RWPE2 (cell line): ENCODE measurements at regions not wholly inside any gene's neighbourhood (a gene's known extent, or its start where the extent isn't known, plus 50 kb on each side); places are given as distances from the start of the nearest gene placed in this dataset.

Experiments used
- ATAC-seq: fragments of 200-7000 bp; cut with Tn5 transposase; 3 replicates; pipeline ENCODE4 v1.9.1; 2021; ENCODE audit warnings: low read depth
- DNase-seq: peaks from one replicate; pipeline ENCODE4 v3.0.0-alpha.2; 2020; ENCODE audit warnings: low spot score
- H3K27ac ChIP-seq: fragments of 450-650 bp; 2 replicates; pipeline ENCODE4 v1.5.1; 2017; ENCODE audit warnings: mild to moderate bottlenecking; ENCODE audit not compliant: poor library complexity, severe bottlenecking
- H3K27me3 ChIP-seq: fragments of 250-450 bp; sonication (Bioruptor Pico); 2 replicates; pipeline ENCODE4 v1.5.1; 2021; ENCODE audit warnings: mild to moderate bottlenecking, moderate library complexity; ENCODE audit not compliant: insufficient read depth, poor library complexity, severe bottlenecking
- H3K36me3 ChIP-seq: fragments of 250-450 bp; sonication (Bioruptor Pico); 2 replicates; pipeline ENCODE4 v1.5.1; 2020; ENCODE audit warnings: low read depth, mild to moderate bottlenecking, moderate library complexity
- H3K4me1 ChIP-seq: fragments of 250-450 bp; sonication (Bioruptor Pico); 2 replicates; pipeline ENCODE4 v1.5.1; 2021; ENCODE audit warnings: mild to moderate bottlenecking, moderate library complexity; ENCODE audit not compliant: insufficient read depth, poor library complexity, severe bottlenecking
- H3K4me3 ChIP-seq: fragments of 250-450 bp; sonication (Bioruptor Pico); 2 replicates; pipeline ENCODE4 v1.5.1; 2021; ENCODE audit warnings: mild to moderate bottlenecking, moderate library complexity; ENCODE audit not compliant: severe bottlenecking
- H3K9me3 ChIP-seq: fragments of 250-450 bp; sonication (Bioruptor Pico); 2 replicates; pipeline ENCODE4 v1.5.1; 2021; ENCODE audit warnings: mild to moderate bottlenecking, moderate library complexity; ENCODE audit not compliant: severe bottlenecking
- TF ChIP-seq, protein P1 (sequence below): fragments of 450-650 bp; IDR thresholded peaks from one replicate; pipeline ENCODE4 v1.5.1; 2017; ENCODE audit warnings: mild to moderate bottlenecking, moderate library complexity; ENCODE audit not compliant: poor library complexity, severe bottlenecking

GRCh38 chr21:27596196-27596595 is 629.3 kb upstream of the ADAMTS5 start:
- no peaks in the 10 kb centered on the region for H3K27me3 ChIP-seq
- no peak overlapping the region for H3K27ac ChIP-seq
- H3K4me1 ChIP-seq, result no peaks in the 10 kb centered on the region
- H3K36me3 ChIP-seq, result no peaks in the 10 kb centered on the region
- DNase-seq, result no peak
- no peak overlapping the region for H3K4me3 ChIP-seq
- TF ChIP-seq, protein P1, sequence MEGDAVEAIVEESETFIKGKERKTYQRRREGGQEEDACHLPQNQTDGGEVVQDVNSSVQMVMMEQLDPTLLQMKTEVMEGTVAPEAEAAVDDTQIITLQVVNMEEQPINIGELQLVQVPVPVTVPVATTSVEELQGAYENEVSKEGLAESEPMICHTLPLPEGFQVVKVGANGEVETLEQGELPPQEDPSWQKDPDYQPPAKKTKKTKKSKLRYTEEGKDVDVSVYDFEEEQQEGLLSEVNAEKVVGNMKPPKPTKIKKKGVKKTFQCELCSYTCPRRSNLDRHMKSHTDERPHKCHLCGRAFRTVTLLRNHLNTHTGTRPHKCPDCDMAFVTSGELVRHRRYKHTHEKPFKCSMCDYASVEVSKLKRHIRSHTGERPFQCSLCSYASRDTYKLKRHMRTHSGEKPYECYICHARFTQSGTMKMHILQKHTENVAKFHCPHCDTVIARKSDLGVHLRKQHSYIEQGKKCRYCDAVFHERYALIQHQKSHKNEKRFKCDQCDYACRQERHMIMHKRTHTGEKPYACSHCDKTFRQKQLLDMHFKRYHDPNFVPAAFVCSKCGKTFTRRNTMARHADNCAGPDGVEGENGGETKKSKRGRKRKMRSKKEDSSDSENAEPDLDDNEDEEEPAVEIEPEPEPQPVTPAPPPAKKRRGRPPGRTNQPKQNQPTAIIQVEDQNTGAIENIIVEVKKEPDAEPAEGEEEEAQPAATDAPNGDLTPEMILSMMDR, result no peak
- H3K9me3 ChIP-seq, result no peaks in the 10 kb centered on the region
- ATAC-seq, result no peak

DNA sequence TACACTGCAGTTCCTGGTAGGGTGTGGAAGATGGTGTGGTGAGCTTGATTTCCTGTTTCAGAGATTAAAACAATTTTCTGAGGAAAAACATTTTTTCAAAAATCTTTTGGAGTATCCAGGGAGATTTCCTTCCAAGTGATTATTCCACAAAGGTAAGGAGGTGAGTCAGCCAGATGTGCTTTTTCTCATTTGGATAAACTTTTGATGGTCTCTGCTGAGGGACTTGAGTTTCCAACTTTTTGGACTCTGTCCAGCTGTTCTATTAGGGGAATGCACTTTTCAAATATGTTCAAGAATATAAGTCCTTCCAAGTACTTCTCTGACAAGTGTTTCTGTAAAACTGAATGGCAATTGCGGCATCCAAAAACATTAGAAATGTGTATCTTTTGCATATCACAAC is 628.8 kb upstream of the ADAMTS5 start:
- H3K27me3 ChIP-seq, result no peaks in the 10 kb centered on the region
- no peaks in the 10 kb centered on the region for H3K4me1 ChIP-seq
- no peaks in the 10 kb centered on the region for H3K9me3 ChIP-seq
- TF ChIP-seq, protein P1, result no peak
- no peaks in the 10 kb centered on the region for H3K36me3 ChIP-seq
- no peak overlapping the region for H3K27ac ChIP-seq
- no peak for DNase-seq
- H3K4me3 ChIP-seq, result no peak overlapping the region
- no peak for ATAC-seq

DNA sequence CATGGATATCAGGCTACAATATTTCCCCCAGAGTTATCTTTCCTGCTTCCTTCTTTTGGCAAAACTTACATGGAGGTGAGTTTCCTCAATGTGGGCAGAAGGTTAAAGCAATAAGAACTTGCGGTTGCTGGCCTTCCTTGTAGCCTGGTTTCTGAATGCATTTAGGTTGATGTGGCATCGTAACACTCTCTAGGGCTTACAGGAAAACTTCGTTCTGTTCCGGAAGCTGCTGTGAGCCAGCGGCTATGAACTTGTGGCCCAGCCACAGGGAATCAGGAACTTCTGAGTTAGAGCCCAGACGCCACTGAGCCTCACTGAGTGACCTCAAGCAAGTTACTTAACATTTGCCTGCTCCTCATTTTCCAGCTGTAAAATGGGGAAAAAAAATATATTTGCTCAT is 623.4 kb upstream of the ADAMTS5 start:
- TF ChIP-seq, protein P1, result no peak
- H3K36me3 ChIP-seq, result no peaks in the 10 kb centered on the region
- ATAC-seq (no peak), DNase-seq (no peak)
- H3K4me3 ChIP-seq, result no peak overlapping the region
- H3K27me3 ChIP-seq, result no peaks in the 10 kb centered on the region
- H3K27ac ChIP-seq, result no peak overlapping the region
- no peaks in the 10 kb centered on the region for H3K9me3 ChIP-seq
- H3K4me1 ChIP-seq, result no peaks in the 10 kb centered on the region

DNA sequence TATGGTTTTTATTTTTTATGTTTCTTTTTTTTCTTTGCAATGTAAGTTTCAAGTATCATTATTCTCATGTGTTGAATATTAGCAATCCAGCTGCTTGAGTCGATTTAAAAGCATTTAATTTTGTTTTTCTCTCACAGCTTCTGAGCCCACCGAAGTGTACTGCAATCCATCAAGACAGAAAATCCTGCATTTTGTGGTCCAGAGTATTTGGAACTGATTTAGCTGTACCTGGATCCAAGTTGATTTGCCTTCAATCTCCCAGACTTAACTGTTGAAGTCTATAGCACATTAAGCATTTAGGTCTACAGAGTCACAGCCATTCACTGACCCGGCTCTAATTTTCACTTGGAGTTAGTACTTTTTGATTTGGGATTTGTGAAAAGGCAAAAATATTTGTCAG is 622.9 kb upstream of the ADAMTS5 start:
- no peak for DNase-seq
- H3K27ac ChIP-seq, result no peak overlapping the region
- TF ChIP-seq, protein P1, result no peak
- H3K4me1 ChIP-seq, result no peaks in the 10 kb centered on the region
- no peak overlapping the region for H3K4me3 ChIP-seq
- H3K9me3 ChIP-seq, result no peaks in the 10 kb centered on the region
- ATAC-seq, result no peak
- no peaks in the 10 kb centered on the region for H3K36me3 ChIP-seq
- H3K27me3 ChIP-seq, result no peaks in the 10 kb centered on the region

GRCh38 chr21:27586986-27587385 is 620.1 kb upstream of the ADAMTS5 start:
- H3K27me3 ChIP-seq, result no peaks in the 10 kb centered on the region
- ATAC-seq, result no peak
- TF ChIP-seq, protein P1, result no peak
- no peaks in the 10 kb centered on the region for H3K4me1 ChIP-seq
- DNase-seq, result no peak
- no peak overlapping the region for H3K27ac ChIP-seq
- H3K4me3 ChIP-seq, result no peak overlapping the region
- H3K9me3 ChIP-seq, result no peaks in the 10 kb centered on the region
- H3K36me3 ChIP-seq, result no peaks in the 10 kb centered on the region
